Natural killer cell (primary cell): ENCODE measurements at regions not wholly inside any gene's neighbourhood (a gene's known extent, or its start where the extent isn't known, plus 50 kb on each side); places are given as distances from the start of the nearest gene placed in this dataset.

ENCODE experiments used
- ATAC-seq, 3 donors: fragments of 150-1000 bp in 2 of 3; fragments of 200-7000 bp in 1 of 3; cut with Tn5 transposase; 1 replicate in 1 of 3; 2 replicates in 2 of 3; pipeline ENCODE4 v1.10.0; 2021; ENCODE audit warnings: mild to moderate bottlenecking in 2 of 3, moderate library complexity in 2 of 3
- DNase-seq, 2 donors: peaks; one replicate each; pipeline versions ENCODE4 v3.0.0 to v3.0.0-alpha.2; 2013 to 2021; ENCODE audit warnings: mixed read lengths in 1 of 2
- H3K27ac ChIP-seq: one replicate; pipeline ENCODE4 v1.5.1; 2013; ENCODE audit warnings: mild to moderate bottlenecking, low read length
- H3K27me3 ChIP-seq: one replicate; pipeline ENCODE4 v1.6.1; 2013; ENCODE audit warnings: low read length; ENCODE audit not compliant: control insufficient read depth, insufficient read depth
- H3K36me3 ChIP-seq: one replicate; pipeline ENCODE4 v1.6.1; 2013; ENCODE audit warnings: low read length; ENCODE audit not compliant: control insufficient read depth, insufficient read depth
- H3K4me1 ChIP-seq: one replicate; pipeline ENCODE4 v1.6.1; 2013; ENCODE audit warnings: low read length; ENCODE audit not compliant: control insufficient read depth, insufficient read depth
- H3K4me3 ChIP-seq: one replicate; pipeline ENCODE4 v1.5.1; 2013; ENCODE audit warnings: low read length
- H3K9me3 ChIP-seq: one replicate; pipeline ENCODE4 v1.6.1; 2013; ENCODE audit warnings: low read length; ENCODE audit not compliant: control insufficient read depth, insufficient read depth
- H3K27ac Mint-ChIP-seq, 2 donors: one replicate each; pipeline ENCODE4 v1.8.0; 2022; ENCODE audit warnings: mild to moderate bottlenecking in 2 of 2, mixed read lengths in 2 of 2, moderate library complexity in 1 of 2
- H3K27me3 Mint-ChIP-seq, 2 donors: one replicate each; pipeline ENCODE4 v1.8.0; 2022; ENCODE audit warnings: low read depth in 2 of 2, mixed read lengths in 2 of 2
- H3K36me3 Mint-ChIP-seq: one replicate; pipeline ENCODE4 v1.8.0; 2022; ENCODE audit warnings: mixed read lengths
- H3K4me1 Mint-ChIP-seq, 2 donors: one replicate each; pipeline ENCODE4 v1.8.0; 2022; ENCODE audit warnings: mixed read lengths in 2 of 2
- H3K4me3 Mint-ChIP-seq: one replicate; pipeline ENCODE4 v1.8.0; 2022; ENCODE audit warnings: mild to moderate bottlenecking, moderate library complexity, mixed read lengths
- H3K9me3 Mint-ChIP-seq, 2 donors: one replicate each; pipeline ENCODE4 v1.8.0; 2022; ENCODE audit warnings: mixed read lengths in 2 of 2
- WGBS: methylation state at CpG from one replicate; pipeline ENCODE4 v1.1.7; 2013; ENCODE audit warnings: missing lambda C conversion rate; ENCODE audit not compliant: insufficient coverage; 5-methylcytosine and 5-hydroxymethylcytosine counted together
- intact Hi-C: fragments of 100-400 bp; cut with micrococcal nuclease; formaldehyde crosslinking; loops from one replicate; pipeline ENCODE4 v1.14.2; 2022
- TF ChIP-seq, protein P1 (sequence below): fragments of 200-600 bp; IDR thresholded peaks from one replicate; pipeline ENCODE4 v1.8.0; 2022; ENCODE audit warnings: antibody characterized with exemption

- Histone ChIP-seq H3K9me3 (no peaks in the 10 kb centered on the region), H3K27ac (no peak overlapping the region), H3K4me1 (no peaks in the 10 kb centered on the region), H3K4me3 (no peak overlapping the region), H3K27me3 (no peaks in the 10 kb centered on the region), H3K36me3 (no peaks in the 10 kb centered on the region)
- no peak overlapping the region for H3K27ac Mint-ChIP-seq
- TF ChIP-seq, protein P1, sequence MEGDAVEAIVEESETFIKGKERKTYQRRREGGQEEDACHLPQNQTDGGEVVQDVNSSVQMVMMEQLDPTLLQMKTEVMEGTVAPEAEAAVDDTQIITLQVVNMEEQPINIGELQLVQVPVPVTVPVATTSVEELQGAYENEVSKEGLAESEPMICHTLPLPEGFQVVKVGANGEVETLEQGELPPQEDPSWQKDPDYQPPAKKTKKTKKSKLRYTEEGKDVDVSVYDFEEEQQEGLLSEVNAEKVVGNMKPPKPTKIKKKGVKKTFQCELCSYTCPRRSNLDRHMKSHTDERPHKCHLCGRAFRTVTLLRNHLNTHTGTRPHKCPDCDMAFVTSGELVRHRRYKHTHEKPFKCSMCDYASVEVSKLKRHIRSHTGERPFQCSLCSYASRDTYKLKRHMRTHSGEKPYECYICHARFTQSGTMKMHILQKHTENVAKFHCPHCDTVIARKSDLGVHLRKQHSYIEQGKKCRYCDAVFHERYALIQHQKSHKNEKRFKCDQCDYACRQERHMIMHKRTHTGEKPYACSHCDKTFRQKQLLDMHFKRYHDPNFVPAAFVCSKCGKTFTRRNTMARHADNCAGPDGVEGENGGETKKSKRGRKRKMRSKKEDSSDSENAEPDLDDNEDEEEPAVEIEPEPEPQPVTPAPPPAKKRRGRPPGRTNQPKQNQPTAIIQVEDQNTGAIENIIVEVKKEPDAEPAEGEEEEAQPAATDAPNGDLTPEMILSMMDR, result no peak
- no peaks in the 10 kb centered on the region for H3K4me1 Mint-ChIP-seq
- intact Hi-C loops, result no loop called here
- no peak overlapping the region for H3K4me3 Mint-ChIP-seq
- ATAC-seq, result no peak
- 88% methylated on average over 1 of the region's 2 CpGs for WGBS
- no peak for DNase-seq
- H3K36me3 Mint-ChIP-seq, result no peaks in the 10 kb centered on the region
- no peaks in the 10 kb centered on the region for H3K9me3 Mint-ChIP-seq
- no peaks in the 10 kb centered on the region for H3K27me3 Mint-ChIP-seq
Observed at GRCh38 chr20:43265449-43265848, 75.7 kb upstream of the PTPRT start.

- ATAC-seq, result no peak
- no peak overlapping the region for H3K27ac Mint-ChIP-seq
- H3K4me1 ChIP-seq, result no peaks in the 10 kb centered on the region
- no peak overlapping the region for H3K27ac ChIP-seq
- TF ChIP-seq, protein P1, result no peak
- intact Hi-C loops, result no loop called here
- H3K36me3 Mint-ChIP-seq, result no peaks in the 10 kb centered on the region
- no peaks in the 10 kb centered on the region for H3K27me3 ChIP-seq
- no peak for DNase-seq
- H3K4me3 Mint-ChIP-seq, result no peak overlapping the region
- H3K4me3 ChIP-seq, result no peak overlapping the region
- H3K9me3 ChIP-seq, result no peaks in the 10 kb centered on the region
- no peaks in the 10 kb centered on the region for H3K36me3 ChIP-seq
- H3K27me3 Mint-ChIP-seq, result no peaks in the 10 kb centered on the region
- H3K4me1 Mint-ChIP-seq, result no peaks in the 10 kb centered on the region
- H3K9me3 Mint-ChIP-seq, result no peaks in the 10 kb centered on the region
- 73% methylated on average over 2 of the region's 2 CpGs for WGBS
Observed at GRCh38 chr20:43263226-43263625, 73.5 kb upstream of the PTPRT start.

GRCh38 chr20:43262341-43262740 lies 72.6 kb upstream of the PTPRT start:
- Histone ChIP-seq H3K36me3 (no peaks in the 10 kb centered on the region), H3K27ac (no peak overlapping the region), H3K4me1 (no peaks in the 10 kb centered on the region), H3K27me3 (no peaks in the 10 kb centered on the region), H3K4me3 (no peak overlapping the region), H3K9me3 (no peaks in the 10 kb centered on the region)
- no peaks in the 10 kb centered on the region for H3K9me3 Mint-ChIP-seq
- H3K36me3 Mint-ChIP-seq, result no peaks in the 10 kb centered on the region
- no peaks in the 10 kb centered on the region for H3K4me1 Mint-ChIP-seq
- 88% methylated on average over 8 of the region's 8 CpGs for WGBS
- no peak for ATAC-seq
- TF ChIP-seq, protein P1, result no peak
- no peak overlapping the region for H3K27ac Mint-ChIP-seq
- intact Hi-C loops, result no loop called here
- no peak for DNase-seq
- H3K27me3 Mint-ChIP-seq, result no peaks in the 10 kb centered on the region
- H3K4me3 Mint-ChIP-seq, result no peak overlapping the region

DNA sequence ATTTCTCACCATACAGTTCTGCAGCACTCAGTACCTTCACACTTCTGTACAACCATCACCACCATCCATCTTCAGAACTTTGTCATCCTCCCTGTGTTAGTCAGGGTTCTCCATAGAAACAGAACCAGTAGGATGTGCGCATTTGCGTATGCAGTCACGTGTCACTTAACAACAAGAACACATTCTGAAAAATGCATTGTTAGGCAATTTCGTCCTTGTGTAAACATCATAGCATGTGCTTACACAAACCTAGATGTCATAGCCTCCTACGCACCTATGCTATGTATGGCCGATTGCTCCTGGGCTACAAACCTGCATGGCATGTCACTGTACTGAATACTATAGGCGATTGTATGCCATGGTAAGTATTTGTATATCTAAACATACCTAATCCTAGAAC lies 66.2 kb upstream of the PTPRT start:
- intact Hi-C loops, result no loop called here
- Mint-ChIP-seq H3K36me3 (no peaks in the 10 kb centered on the region), H3K9me3 (no peaks in the 10 kb centered on the region), H3K4me1 (no peaks in the 10 kb centered on the region), H3K27ac (no peak overlapping the region), H3K27me3 (peaks cover 3 to 6% of the 10 kb centered on the region in 2 donors), H3K4me3 (no peak overlapping the region)
- Histone ChIP-seq H3K27me3 (no peaks in the 10 kb centered on the region), H3K36me3 (no peaks in the 10 kb centered on the region), H3K9me3 (no peaks in the 10 kb centered on the region), H3K4me3 (no peak overlapping the region), H3K4me1 (no peaks in the 10 kb centered on the region), H3K27ac (no peak overlapping the region)
- no peak for ATAC-seq
- no peak for DNase-seq
- TF ChIP-seq, protein P1, result no peak
- WGBS, result 87% methylated on average over 6 of the region's 7 CpGs
